Type B pancreatic cell (in vitro differentiated cells): ENCODE measurements at regions not wholly inside any gene's neighbourhood (a gene's known extent, or its start where the extent isn't known, plus 50 kb on each side); places are given as distances from the start of the nearest gene placed in this dataset.

Experiments used
- DNase-seq: peaks from one replicate; pipeline ENCODE4 v3.0.0; 2021; ENCODE audit warnings: mixed read lengths; ENCODE audit not compliant: unreplicated experiment; ENCODE audit errors: extremely low spot score
- H3K27ac Mint-ChIP-seq: 2 replicates; pipeline ENCODE4 v1.8.0; 2021; ENCODE audit warnings: mild to moderate bottlenecking, mixed read lengths
- H3K27me3 Mint-ChIP-seq: 2 replicates; pipeline ENCODE4 v1.8.0; 2021; ENCODE audit warnings: mixed read lengths
- H3K36me3 Mint-ChIP-seq: 2 replicates; pipeline ENCODE4 v1.8.0; 2021; ENCODE audit warnings: mixed read lengths
- H3K4me1 Mint-ChIP-seq: one replicate; pipeline ENCODE4 v1.8.0; 2021; ENCODE audit warnings: mixed read lengths; ENCODE audit not compliant: unreplicated experiment
- H3K4me3 Mint-ChIP-seq: 2 replicates; pipeline ENCODE4 v1.8.0; 2021; ENCODE audit warnings: mild to moderate bottlenecking, mixed read lengths
- H3K9me3 Mint-ChIP-seq: 2 replicates; pipeline ENCODE4 v1.8.0; 2021; ENCODE audit warnings: mixed read lengths
- CTCF ChIP-seq: fragments of 200-600 bp; sonication (generic); conservative IDR thresholded peaks from 2 replicates; pipeline ENCODE4 v1.5.0; 2021; ENCODE audit warnings: antibody characterized with exemption, mild to moderate bottlenecking

GRCh38 chr11:13110929-13111812 is 102.1 kb downstream of the RASSF10 start:
- no peak for DNase-seq
- no peak overlapping the region for H3K4me3 Mint-ChIP-seq
- H3K27ac Mint-ChIP-seq: no peak overlapping the region
- no peak for TF ChIP-seq CTCF
- H3K9me3 Mint-ChIP-seq: no peaks in the 10 kb centered on the region
- peaks cover 17% of the 10 kb centered on the region for H3K4me1 Mint-ChIP-seq
- H3K27me3 Mint-ChIP-seq: peaks cover 7% of the 10 kb centered on the region
- H3K36me3 Mint-ChIP-seq: no peaks in the 10 kb centered on the region

- Mint-ChIP-seq H3K4me1 (peaks cover 17% of the 10 kb centered on the region), H3K36me3 (no peaks in the 10 kb centered on the region)
These were observed 102.7 kb downstream of the RASSF10 start for GRCh38 chr11:13111813-13112130.

GRCh38 chr11:13114566-13115379 is 105.7 kb downstream of the RASSF10 start:
- peaks cover 6% of the 10 kb centered on the region for H3K9me3 Mint-ChIP-seq
- DNase-seq: no peak
- H3K27me3 Mint-ChIP-seq: no peaks in the 10 kb centered on the region
- TF ChIP-seq CTCF: peak; percentile 28
- no peaks in the 10 kb centered on the region for H3K36me3 Mint-ChIP-seq
- peaks cover 17% of the 10 kb centered on the region for H3K4me1 Mint-ChIP-seq
- peak overlapping the region; percentile 41 for H3K4me3 Mint-ChIP-seq
- peak overlapping the region; percentile 67 for H3K27ac Mint-ChIP-seq

More at GRCh38 chr11:13111813-13112130, 102.7 kb downstream of the RASSF10 start:
- DNase-seq: no peak
- no peak for TF ChIP-seq CTCF
- no peaks in the 10 kb centered on the region for H3K9me3 Mint-ChIP-seq
- H3K4me3 Mint-ChIP-seq: no peak overlapping the region
- no peak overlapping the region for H3K27ac Mint-ChIP-seq
- peaks cover 7% of the 10 kb centered on the region for H3K27me3 Mint-ChIP-seq

- H3K4me3 Mint-ChIP-seq: no peak overlapping the region
These were observed 106.2 kb downstream of the RASSF10 start for GRCh38 chr11:13115380-13115675.

GRCh38 chr11:13116491-13116890 is 107.4 kb downstream of the RASSF10 start:
- Mint-ChIP-seq H3K9me3 (peaks cover 6% of the 10 kb centered on the region), H3K4me1 (peaks cover 24% of the 10 kb centered on the region), H3K4me3 (no peak overlapping the region), H3K36me3 (no peaks in the 10 kb centered on the region), H3K27ac (no peak overlapping the region), H3K27me3 (no peaks in the 10 kb centered on the region)
- no peak for DNase-seq
- TF ChIP-seq CTCF: no peak

More at GRCh38 chr11:13115380-13115675, 106.2 kb downstream of the RASSF10 start:
- DNase-seq: no peak
- peaks cover 6% of the 10 kb centered on the region for H3K9me3 Mint-ChIP-seq
- H3K4me1 Mint-ChIP-seq: peaks cover 22% of the 10 kb centered on the region
- H3K27ac Mint-ChIP-seq: no peak overlapping the region
- TF ChIP-seq CTCF: no peak
- no peaks in the 10 kb centered on the region for H3K27me3 Mint-ChIP-seq
- H3K36me3 Mint-ChIP-seq: no peaks in the 10 kb centered on the region
